Left ventricle myocardium inferior (tissue), 1 donor: ENCODE measurements at regions not wholly inside any gene's neighbourhood (a gene's known extent, or its start where the extent isn't known, plus 50 kb on each side); places are given as distances from the start of the nearest gene placed in this dataset.

Source experiments
- DNase-seq: peaks from one replicate; pipeline ENCODE4 v3.0.0-alpha.2; 2020
- H3K27ac ChIP-seq: fragments of 200-600 bp; replicated peaks from 2 replicates; pipeline ENCODE4 v1.8.0; 2021
- H3K27me3 ChIP-seq: fragments of 200-600 bp; 2 replicates; pipeline ENCODE4 v1.8.0; 2021; ENCODE audit warnings: low read depth
- H3K36me3 ChIP-seq: fragments of 200-600 bp; 2 replicates; pipeline ENCODE4 v1.8.0; 2021
- H3K4me1 ChIP-seq: fragments of 200-600 bp; 2 replicates; pipeline ENCODE4 v1.8.0; 2021
- H3K4me3 ChIP-seq: fragments of 200-600 bp; 2 replicates; pipeline ENCODE4 v1.8.0; 2021; ENCODE audit warnings: mild to moderate bottlenecking, moderate library complexity
- H3K9me3 ChIP-seq: fragments of 200-600 bp; replicated peaks from 2 replicates; pipeline ENCODE4 v1.8.0; 2021
- intact Hi-C: fragments of 100-400 bp; cut with micrococcal nuclease; formaldehyde crosslinking; loops from one replicate; pipeline ENCODE4 v1.11.0; 2022
- TF ChIP-seq, protein P1 (sequence below): fragments of 200-600 bp; IDR thresholded peaks from 2 replicates; pipeline ENCODE4 v1.8.0; 2021; ENCODE audit warnings: antibody characterized with exemption, mild to moderate bottlenecking, borderline replicate concordance
- donor health status: DM: no; HTN: yes; CAD: no; lungs with severe emphysema.

DNA sequence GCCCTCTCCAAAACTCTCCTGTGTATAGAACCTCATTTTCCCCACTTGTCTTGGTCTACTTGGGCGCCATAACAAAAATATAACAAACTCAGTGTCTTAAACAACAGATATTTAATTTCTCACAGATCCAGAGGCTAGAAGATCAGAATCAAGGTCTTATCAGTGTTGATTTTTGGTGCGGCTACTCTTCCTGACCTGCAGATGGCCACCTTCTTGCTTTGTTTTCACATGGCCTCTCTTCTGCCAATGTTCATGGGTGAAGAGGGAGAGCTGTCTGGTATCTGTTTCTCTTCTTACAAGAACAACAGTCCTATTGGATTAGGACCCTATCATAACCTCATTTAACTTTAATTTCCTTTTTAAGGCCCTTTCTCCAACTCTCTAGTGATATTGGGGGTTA, 177.3 kb downstream of the PABPC4L start:
- Histone ChIP-seq H3K27me3 (no peaks in the 10 kb centered on the region), H3K4me3 (no peak overlapping the region), H3K9me3 (no peaks in the 10 kb centered on the region), H3K4me1 (no peaks in the 10 kb centered on the region), H3K36me3 (no peaks in the 10 kb centered on the region), H3K27ac (no peak overlapping the region)
- TF ChIP-seq, protein P1, sequence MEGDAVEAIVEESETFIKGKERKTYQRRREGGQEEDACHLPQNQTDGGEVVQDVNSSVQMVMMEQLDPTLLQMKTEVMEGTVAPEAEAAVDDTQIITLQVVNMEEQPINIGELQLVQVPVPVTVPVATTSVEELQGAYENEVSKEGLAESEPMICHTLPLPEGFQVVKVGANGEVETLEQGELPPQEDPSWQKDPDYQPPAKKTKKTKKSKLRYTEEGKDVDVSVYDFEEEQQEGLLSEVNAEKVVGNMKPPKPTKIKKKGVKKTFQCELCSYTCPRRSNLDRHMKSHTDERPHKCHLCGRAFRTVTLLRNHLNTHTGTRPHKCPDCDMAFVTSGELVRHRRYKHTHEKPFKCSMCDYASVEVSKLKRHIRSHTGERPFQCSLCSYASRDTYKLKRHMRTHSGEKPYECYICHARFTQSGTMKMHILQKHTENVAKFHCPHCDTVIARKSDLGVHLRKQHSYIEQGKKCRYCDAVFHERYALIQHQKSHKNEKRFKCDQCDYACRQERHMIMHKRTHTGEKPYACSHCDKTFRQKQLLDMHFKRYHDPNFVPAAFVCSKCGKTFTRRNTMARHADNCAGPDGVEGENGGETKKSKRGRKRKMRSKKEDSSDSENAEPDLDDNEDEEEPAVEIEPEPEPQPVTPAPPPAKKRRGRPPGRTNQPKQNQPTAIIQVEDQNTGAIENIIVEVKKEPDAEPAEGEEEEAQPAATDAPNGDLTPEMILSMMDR = no peak
- DNase-seq = no peak
- intact Hi-C loops = no loop called here

GRCh38 chr4:134019657-134020056, 181.9 kb downstream of the PABPC4L start:
- H3K27me3 ChIP-seq = no peaks in the 10 kb centered on the region
- TF ChIP-seq, protein P1 = no peak
- H3K27ac ChIP-seq = no peak overlapping the region
- intact Hi-C loops = no loop called here
- H3K9me3 ChIP-seq = no peaks in the 10 kb centered on the region
- H3K36me3 ChIP-seq = no peaks in the 10 kb centered on the region
- DNase-seq = no peak
- no peaks in the 10 kb centered on the region for H3K4me1 ChIP-seq
- no peak overlapping the region for H3K4me3 ChIP-seq

DNA sequence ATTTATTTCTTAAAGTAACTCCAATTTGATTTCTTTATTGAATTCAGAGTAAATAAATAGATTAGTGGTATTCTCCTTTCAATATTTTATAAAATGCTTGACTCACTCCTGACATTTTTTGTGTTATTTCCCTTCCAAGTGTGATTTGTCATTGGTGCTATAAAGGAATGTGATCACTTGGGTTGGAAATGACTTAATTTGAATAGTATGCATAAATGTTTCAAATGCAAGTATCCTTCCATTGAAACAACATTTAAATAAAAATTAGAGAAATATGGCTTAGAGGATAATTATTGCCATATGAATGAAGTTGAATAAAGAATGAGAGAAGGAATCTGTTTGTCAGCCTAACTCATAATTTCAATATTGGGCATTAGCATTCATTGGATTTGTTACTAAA, 182.7 kb downstream of the PABPC4L start:
- no peaks in the 10 kb centered on the region for H3K9me3 ChIP-seq
- H3K4me3 ChIP-seq = no peak overlapping the region
- no peak for DNase-seq
- H3K36me3 ChIP-seq = no peaks in the 10 kb centered on the region
- intact Hi-C loops = no loop called here
- H3K27ac ChIP-seq = no peak overlapping the region
- H3K27me3 ChIP-seq = no peaks in the 10 kb centered on the region
- no peaks in the 10 kb centered on the region for H3K4me1 ChIP-seq
- TF ChIP-seq, protein P1 = no peak

GRCh38 chr4:134001057-134001456, 200.5 kb downstream of the PABPC4L start:
- Histone ChIP-seq H3K27me3 (no peaks in the 10 kb centered on the region), H3K4me1 (no peaks in the 10 kb centered on the region), H3K9me3 (no peaks in the 10 kb centered on the region), H3K27ac (no peak overlapping the region), H3K36me3 (no peaks in the 10 kb centered on the region), H3K4me3 (no peak overlapping the region)
- intact Hi-C loops = no loop called here
- TF ChIP-seq, protein P1 = no peak
- no peak for DNase-seq

- no peak for DNase-seq
- intact Hi-C loops = no loop called here
- H3K9me3 ChIP-seq = peaks cover 3% of the 10 kb centered on the region
- H3K27ac ChIP-seq = no peak overlapping the region
- no peaks in the 10 kb centered on the region for H3K27me3 ChIP-seq
- no peaks in the 10 kb centered on the region for H3K4me1 ChIP-seq
- no peaks in the 10 kb centered on the region for H3K36me3 ChIP-seq
- TF ChIP-seq, protein P1 = no peak
- H3K4me3 ChIP-seq = no peak overlapping the region
Observed at GRCh38 chr4:133997436-133997835, 204.2 kb downstream of the PABPC4L start.

GRCh38 chr4:133996431-133997121, 205.0 kb downstream of the PABPC4L start:
- Histone ChIP-seq H3K9me3 (peaks cover 8% of the 10 kb centered on the region), H3K4me1 (no peaks in the 10 kb centered on the region), H3K27ac (no peak overlapping the region), H3K27me3 (no peaks in the 10 kb centered on the region), H3K36me3 (no peaks in the 10 kb centered on the region), H3K4me3 (no peak overlapping the region)
- no peak for DNase-seq
- TF ChIP-seq, protein P1 = no peak
- intact Hi-C loops = no loop called here
